Esophagus squamous epithelium (tissue), 4 donors: ENCODE measurements at regions not wholly inside any gene's neighbourhood (a gene's known extent, or its start where the extent isn't known, plus 50 kb on each side); places are given as distances from the start of the nearest gene placed in this dataset.

Source experiments
- CTCF ChIP-seq, 6 experiments: fragments of 450-650 bp in 4 of 6; fragments of 200-600 bp in 2 of 6; sonication (generic) in 2 of 6; IDR thresholded peaks; one replicate each; pipeline ENCODE4 v1.5.1; 2016 to 2019; ENCODE audit warnings: antibody characterized with exemption in 6 of 6, mild to moderate bottlenecking in 4 of 6, moderate library complexity in 4 of 6
- POLR2A ChIP-seq, 4 donors: fragments of 450-650 bp; IDR thresholded peaks; one replicate each; pipeline ENCODE4 v1.6.1; 2017; ENCODE audit warnings: antibody characterized with exemption in 4 of 4, mild to moderate bottlenecking in 4 of 4, moderate library complexity in 3 of 4

- no peak for TF ChIP-seq CTCF (IDR thresholded peaks at IDR 0.05)
- no peak for TF ChIP-seq POLR2A (IDR thresholded peaks at IDR 0.05)
Measured at GRCh38 chr11:12592283-12592682, 81.9 kb upstream of the TEAD1 start.
